Fibroblast of lung (primary cell): ENCODE measurements at regions not wholly inside any gene's neighbourhood (a gene's known extent, or its start where the extent isn't known, plus 50 kb on each side); places are given as distances from the start of the nearest gene placed in this dataset.

Source experiments
- DNase-seq, 2 donors: peaks; one replicate each; pipeline versions ENCODE4 v3.0.0 to v3.0.0-alpha.2; 2010; ENCODE audit warnings: low read depth in 2 of 2
- H2AFZ ChIP-seq: 2 replicates; pipeline ENCODE4 v1.5.1; 2012; ENCODE audit warnings: low read length, control low read depth, inconsistent platforms
- H3K27ac ChIP-seq: 2 replicates; pipeline ENCODE4 v1.5.1; 2011; ENCODE audit warnings: low read length, control low read depth; ENCODE audit not compliant: insufficient read depth
- H3K27me3 ChIP-seq: 2 replicates; pipeline ENCODE4 v1.5.1; 2011; ENCODE audit warnings: mild to moderate bottlenecking, low read length; ENCODE audit not compliant: control insufficient read depth, insufficient read depth
- H3K36me3 ChIP-seq: 2 replicates; pipeline ENCODE4 v1.5.1; 2011; ENCODE audit warnings: low read length; ENCODE audit not compliant: control insufficient read depth, insufficient read depth
- H3K4me1 ChIP-seq: 2 replicates; pipeline ENCODE4 v1.5.1; 2011; ENCODE audit warnings: low read length; ENCODE audit not compliant: control insufficient read depth, insufficient read depth; ENCODE audit errors: extremely low read depth
- H3K4me2 ChIP-seq: 2 replicates; pipeline ENCODE4 v1.5.1; 2011; ENCODE audit warnings: low read length, control low read depth; ENCODE audit not compliant: insufficient read depth; ENCODE audit errors: extremely low read depth
- H3K4me3 ChIP-seq, 4 experiments: fragments of 200-600 bp in 1 of 4; sonication (generic) in 1 of 4; replicated peaks in 1 of 4; 2 replicates each; pipeline ENCODE4 v1.5.1; 2011 to 2016; ENCODE audit warnings: low read length in 4 of 4, low read depth in 3 of 4, mild to moderate bottlenecking in 3 of 4, control low read depth in 2 of 4, inconsistent platforms in 1 of 4, mixed read lengths in 1 of 4; ENCODE audit not compliant: insufficient read depth in 1 of 4; ENCODE audit errors: control extremely low read depth in 1 of 4
- H3K79me2 ChIP-seq: 2 replicates; pipeline ENCODE4 v1.5.1; 2012; ENCODE audit warnings: mild to moderate bottlenecking, low read length, inconsistent platforms; ENCODE audit not compliant: control insufficient read depth, insufficient read depth
- H3K9ac ChIP-seq: 2 replicates; pipeline ENCODE4 v1.5.1; 2011; ENCODE audit warnings: mild to moderate bottlenecking, low read length, control low read depth; ENCODE audit not compliant: insufficient read depth
- H3K9me3 ChIP-seq: 2 replicates; pipeline ENCODE4 v1.5.1; 2012; ENCODE audit warnings: low read depth, low read length; ENCODE audit not compliant: control insufficient read depth, insufficient read depth
- H4K20me1 ChIP-seq: 2 replicates; pipeline ENCODE4 v1.5.1; 2011; ENCODE audit warnings: low read length; ENCODE audit not compliant: control insufficient read depth, insufficient read depth; ENCODE audit errors: extremely low read depth
- CTCF ChIP-seq, 2 donors: IDR thresholded peaks in 1 of 2; conservative IDR thresholded peaks in 1 of 2; 1 replicate in 1 of 2; 2 replicates in 1 of 2; pipeline ENCODE4 v1.5.1; 2011 to 2012; ENCODE audit warnings: low read length in 2 of 2, control low read depth in 1 of 2, inconsistent platforms in 1 of 2, low read depth in 1 of 2, mild to moderate bottlenecking in 1 of 2
- EZH2 ChIP-seq: IDR thresholded peaks from 2 replicates; pipeline ENCODE4 v1.5.1; 2012; ENCODE audit warnings: low read length, control low read depth, mild to moderate bottlenecking; ENCODE audit errors: missing control alignments

DNA sequence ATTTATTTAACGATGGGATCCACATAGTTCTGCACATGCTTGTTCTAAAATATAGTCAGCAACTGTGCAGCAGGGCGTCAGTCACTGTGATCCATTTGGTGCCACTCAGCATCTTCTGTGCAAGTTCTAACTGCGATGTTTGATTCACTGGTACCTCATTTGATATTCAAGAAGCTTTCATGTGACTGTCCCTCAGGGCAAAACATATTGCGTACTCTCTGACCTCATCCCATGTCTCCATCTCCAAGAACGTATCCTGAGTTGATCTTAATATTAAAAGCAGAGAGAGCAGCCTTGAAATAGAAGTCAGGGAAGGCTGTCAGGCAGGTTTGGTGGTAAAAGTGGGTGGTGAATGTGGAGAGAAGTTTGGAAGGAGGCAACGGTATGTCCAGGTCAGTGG, 116.5 kb upstream of the ATP10B start:
- Histone ChIP-seq H3K4me3 (no peak overlapping the region), H3K27me3 (no peaks in the 10 kb centered on the region), H3K4me2 (no peak overlapping the region), H3K9ac (no peak overlapping the region), H2AFZ (no peak overlapping the region), H3K4me1 (no peaks in the 10 kb centered on the region), H3K27ac (no peak overlapping the region), H3K79me2 (no peaks in the 10 kb centered on the region), H3K9me3 (no peaks in the 10 kb centered on the region), H3K36me3 (no peaks in the 10 kb centered on the region), H4K20me1 (no peaks in the 10 kb centered on the region)
- no peak for TF ChIP-seq CTCF (conservative IDR thresholded peaks at IDR 0.05 in 1 of 2, IDR thresholded peaks at IDR 0.05 in 1 of 2; ENCODE audit: low read depth in 1 of 2, low read length in 2 of 2)
- TF ChIP-seq EZH2: no peak
- DNase-seq: no peak

DNA sequence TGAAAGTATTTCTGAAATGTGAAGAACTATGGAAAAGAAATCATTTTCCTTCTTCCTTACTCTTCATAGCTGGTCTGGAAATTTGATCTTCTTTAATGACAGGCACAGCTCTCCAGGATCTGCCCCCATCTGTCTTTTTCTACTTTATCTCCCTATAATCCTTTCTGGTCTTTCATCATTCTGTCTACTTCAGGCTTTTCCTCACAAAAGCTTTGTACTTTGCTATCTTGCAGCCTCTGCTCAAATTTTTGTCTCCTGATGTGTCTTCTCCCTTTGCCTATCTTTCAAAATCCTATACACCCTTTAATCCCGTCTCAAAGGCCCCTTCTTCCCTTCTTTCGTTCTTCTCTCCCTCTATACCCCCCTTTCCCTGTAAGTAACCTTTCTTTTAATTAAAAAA, 114.9 kb upstream of the ATP10B start:
- H4K20me1 ChIP-seq: no peaks in the 10 kb centered on the region
- DNase-seq: no peak
- no peak overlapping the region for H3K4me2 ChIP-seq
- H2AFZ ChIP-seq: no peak overlapping the region
- H3K79me2 ChIP-seq: no peaks in the 10 kb centered on the region
- H3K9ac ChIP-seq: no peak overlapping the region
- H3K27ac ChIP-seq: no peak overlapping the region
- no peaks in the 10 kb centered on the region for H3K9me3 ChIP-seq
- H3K36me3 ChIP-seq: no peaks in the 10 kb centered on the region
- H3K4me1 ChIP-seq: no peaks in the 10 kb centered on the region
- no peak for TF ChIP-seq EZH2
- TF ChIP-seq CTCF (conservative IDR thresholded peaks at IDR 0.05 in 1 of 2, IDR thresholded peaks at IDR 0.05 in 1 of 2; ENCODE audit: low read depth in 1 of 2, low read length in 2 of 2): no peak
- no peaks in the 10 kb centered on the region for H3K27me3 ChIP-seq
- no peak overlapping the region for H3K4me3 ChIP-seq

DNA sequence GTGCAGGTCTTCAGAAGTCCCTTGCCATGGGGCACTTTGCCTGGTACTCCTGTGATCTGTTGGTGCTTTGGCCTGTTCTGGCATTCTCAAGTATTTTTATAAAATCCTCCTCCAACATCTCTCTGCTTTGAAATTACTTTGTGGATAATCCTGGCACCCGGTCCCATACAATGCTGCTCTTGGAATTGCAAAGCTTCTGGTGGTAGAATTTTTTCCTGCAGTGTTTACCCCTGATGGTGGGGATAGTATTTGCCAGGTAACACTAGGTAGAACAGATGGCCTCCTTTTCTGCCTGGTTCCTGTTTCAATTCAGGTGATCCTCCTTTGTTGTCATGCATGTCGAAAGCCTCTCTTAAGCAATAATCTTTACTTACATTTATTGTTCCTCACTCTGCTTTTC, 109.8 kb upstream of the ATP10B start:
- Histone ChIP-seq H3K4me3 (no peak overlapping the region), H3K4me1 (no peaks in the 10 kb centered on the region), H3K27me3 (no peaks in the 10 kb centered on the region), H2AFZ (no peak overlapping the region), H3K9me3 (no peaks in the 10 kb centered on the region), H3K27ac (no peak overlapping the region), H3K79me2 (no peaks in the 10 kb centered on the region), H3K36me3 (no peaks in the 10 kb centered on the region), H3K4me2 (no peak overlapping the region), H3K9ac (no peak overlapping the region), H4K20me1 (no peaks in the 10 kb centered on the region)
- no peak for DNase-seq
- TF ChIP-seq CTCF (conservative IDR thresholded peaks at IDR 0.05 in 1 of 2, IDR thresholded peaks at IDR 0.05 in 1 of 2; ENCODE audit: low read depth in 1 of 2, low read length in 2 of 2) (no peak), EZH2 (no peak)
